PC-9 (cell line): ENCODE measurements at regions not wholly inside any gene's neighbourhood (a gene's known extent, or its start where the extent isn't known, plus 50 kb on each side); places are given as distances from the start of the nearest gene placed in this dataset.

Source experiments
- EZH2 ChIP-seq: fragments of 200-600 bp; sonication (generic); IDR thresholded peaks from 2 replicates; pipeline ENCODE4 v1.8.0; 2017; ENCODE audit warnings: antibody characterized with exemption, low read depth
- TF ChIP-seq, protein P1 (sequence below): fragments of 200-600 bp; sonication (generic); conservative IDR thresholded peaks from 2 replicates; pipeline ENCODE4 v1.6.1; 2017; ENCODE audit warnings: mixed run types, antibody characterized with exemption, mild to moderate bottlenecking, moderate library complexity

- TF ChIP-seq, protein P1, sequence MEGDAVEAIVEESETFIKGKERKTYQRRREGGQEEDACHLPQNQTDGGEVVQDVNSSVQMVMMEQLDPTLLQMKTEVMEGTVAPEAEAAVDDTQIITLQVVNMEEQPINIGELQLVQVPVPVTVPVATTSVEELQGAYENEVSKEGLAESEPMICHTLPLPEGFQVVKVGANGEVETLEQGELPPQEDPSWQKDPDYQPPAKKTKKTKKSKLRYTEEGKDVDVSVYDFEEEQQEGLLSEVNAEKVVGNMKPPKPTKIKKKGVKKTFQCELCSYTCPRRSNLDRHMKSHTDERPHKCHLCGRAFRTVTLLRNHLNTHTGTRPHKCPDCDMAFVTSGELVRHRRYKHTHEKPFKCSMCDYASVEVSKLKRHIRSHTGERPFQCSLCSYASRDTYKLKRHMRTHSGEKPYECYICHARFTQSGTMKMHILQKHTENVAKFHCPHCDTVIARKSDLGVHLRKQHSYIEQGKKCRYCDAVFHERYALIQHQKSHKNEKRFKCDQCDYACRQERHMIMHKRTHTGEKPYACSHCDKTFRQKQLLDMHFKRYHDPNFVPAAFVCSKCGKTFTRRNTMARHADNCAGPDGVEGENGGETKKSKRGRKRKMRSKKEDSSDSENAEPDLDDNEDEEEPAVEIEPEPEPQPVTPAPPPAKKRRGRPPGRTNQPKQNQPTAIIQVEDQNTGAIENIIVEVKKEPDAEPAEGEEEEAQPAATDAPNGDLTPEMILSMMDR = no peak
- TF ChIP-seq EZH2 = no peak
Measured at GRCh38 chr10:61529208-61529607, 76.0 kb upstream of the TMEM26 start.
